ENCODE measurements at regions not wholly inside any gene's neighbourhood (a gene's known extent, or its start where the extent isn't known, plus 50 kb on each side); places are given as distances from the start of the nearest gene placed in this dataset.

GRCh38 chr20:58149437-58150091 lies 78.9 kb downstream of the ANKRD60 start:
- TF ChIP-seq CTCF (IDR thresholded peaks at IDR 0.05) (no peak), POLR2A (IDR thresholded peaks at IDR 0.05) (no peak), EP300 (IDR thresholded peaks at IDR 0.05) (no peak)
